Type B pancreatic cell (in vitro differentiated cells): ENCODE measurements at regions not wholly inside any gene's neighbourhood (a gene's known extent, or its start where the extent isn't known, plus 50 kb on each side); places are given as distances from the start of the nearest gene placed in this dataset.
A peak's percentile ranks its signal among the peaks of the same experiment; 100 is the strongest.

ENCODE experiments used
- DNase-seq: peaks from one replicate; pipeline ENCODE4 v3.0.0; 2021; ENCODE audit warnings: mixed read lengths; ENCODE audit not compliant: unreplicated experiment; ENCODE audit errors: extremely low spot score
- H3K27ac Mint-ChIP-seq: 2 replicates; pipeline ENCODE4 v1.8.0; 2021; ENCODE audit warnings: mild to moderate bottlenecking, mixed read lengths
- H3K27me3 Mint-ChIP-seq: 2 replicates; pipeline ENCODE4 v1.8.0; 2021; ENCODE audit warnings: mixed read lengths
- H3K36me3 Mint-ChIP-seq: 2 replicates; pipeline ENCODE4 v1.8.0; 2021; ENCODE audit warnings: mixed read lengths
- H3K4me1 Mint-ChIP-seq: one replicate; pipeline ENCODE4 v1.8.0; 2021; ENCODE audit warnings: mixed read lengths; ENCODE audit not compliant: unreplicated experiment
- H3K4me3 Mint-ChIP-seq: 2 replicates; pipeline ENCODE4 v1.8.0; 2021; ENCODE audit warnings: mild to moderate bottlenecking, mixed read lengths
- H3K9me3 Mint-ChIP-seq: 2 replicates; pipeline ENCODE4 v1.8.0; 2021; ENCODE audit warnings: mixed read lengths
- TF ChIP-seq, protein P1 (sequence below): fragments of 200-600 bp; sonication (generic); conservative IDR thresholded peaks from 2 replicates; pipeline ENCODE4 v1.5.0; 2021; ENCODE audit warnings: antibody characterized with exemption, mild to moderate bottlenecking

- Mint-ChIP-seq H3K9me3 (no peaks in the 10 kb centered on the region), H3K27me3 (no peaks in the 10 kb centered on the region), H3K36me3 (peaks cover 3% of the 10 kb centered on the region), H3K27ac (peak overlapping the region; percentile 53), H3K4me1 (peaks cover 4% of the 10 kb centered on the region), H3K4me3 (peak overlapping the region; percentile 1)
- TF ChIP-seq, protein P1, sequence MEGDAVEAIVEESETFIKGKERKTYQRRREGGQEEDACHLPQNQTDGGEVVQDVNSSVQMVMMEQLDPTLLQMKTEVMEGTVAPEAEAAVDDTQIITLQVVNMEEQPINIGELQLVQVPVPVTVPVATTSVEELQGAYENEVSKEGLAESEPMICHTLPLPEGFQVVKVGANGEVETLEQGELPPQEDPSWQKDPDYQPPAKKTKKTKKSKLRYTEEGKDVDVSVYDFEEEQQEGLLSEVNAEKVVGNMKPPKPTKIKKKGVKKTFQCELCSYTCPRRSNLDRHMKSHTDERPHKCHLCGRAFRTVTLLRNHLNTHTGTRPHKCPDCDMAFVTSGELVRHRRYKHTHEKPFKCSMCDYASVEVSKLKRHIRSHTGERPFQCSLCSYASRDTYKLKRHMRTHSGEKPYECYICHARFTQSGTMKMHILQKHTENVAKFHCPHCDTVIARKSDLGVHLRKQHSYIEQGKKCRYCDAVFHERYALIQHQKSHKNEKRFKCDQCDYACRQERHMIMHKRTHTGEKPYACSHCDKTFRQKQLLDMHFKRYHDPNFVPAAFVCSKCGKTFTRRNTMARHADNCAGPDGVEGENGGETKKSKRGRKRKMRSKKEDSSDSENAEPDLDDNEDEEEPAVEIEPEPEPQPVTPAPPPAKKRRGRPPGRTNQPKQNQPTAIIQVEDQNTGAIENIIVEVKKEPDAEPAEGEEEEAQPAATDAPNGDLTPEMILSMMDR, result no peak
- no peak for DNase-seq
Observed at GRCh38 chr9:1337169-1337568, 287.0 kb downstream of the DMRT2 start.

DNA sequence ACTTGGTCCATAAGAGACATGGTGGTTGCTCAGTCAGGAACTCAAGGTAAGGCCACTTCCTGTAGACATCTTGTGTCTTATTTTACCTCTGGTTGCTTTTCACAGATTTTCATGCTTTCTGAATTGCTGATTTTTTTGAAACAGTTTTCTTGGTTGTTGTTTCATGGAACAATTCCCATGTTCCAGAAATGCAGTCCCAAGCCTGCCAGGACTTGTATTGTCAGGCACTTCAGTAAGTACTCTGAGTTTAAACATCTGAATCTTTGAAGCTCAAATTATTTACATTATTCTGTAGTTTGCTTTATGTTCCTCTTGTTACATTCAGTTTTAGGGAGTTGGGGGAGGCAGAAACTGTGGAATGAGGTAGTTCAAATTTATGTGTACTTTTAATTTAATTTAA lies 290.2 kb downstream of the DMRT2 start:
- peaks cover 3% of the 10 kb centered on the region for H3K36me3 Mint-ChIP-seq
- H3K9me3 Mint-ChIP-seq, result no peaks in the 10 kb centered on the region
- H3K4me3 Mint-ChIP-seq, result no peak overlapping the region
- TF ChIP-seq, protein P1, result no peak
- no peak overlapping the region for H3K27ac Mint-ChIP-seq
- DNase-seq, result no peak
- no peaks in the 10 kb centered on the region for H3K27me3 Mint-ChIP-seq
- H3K4me1 Mint-ChIP-seq, result peaks cover 4% of the 10 kb centered on the region

GRCh38 chr9:1353291-1353690 lies 303.1 kb downstream of the DMRT2 start:
- Mint-ChIP-seq H3K4me1 (peaks cover 5% of the 10 kb centered on the region), H3K27ac (no peak overlapping the region), H3K4me3 (no peak overlapping the region)

DNA sequence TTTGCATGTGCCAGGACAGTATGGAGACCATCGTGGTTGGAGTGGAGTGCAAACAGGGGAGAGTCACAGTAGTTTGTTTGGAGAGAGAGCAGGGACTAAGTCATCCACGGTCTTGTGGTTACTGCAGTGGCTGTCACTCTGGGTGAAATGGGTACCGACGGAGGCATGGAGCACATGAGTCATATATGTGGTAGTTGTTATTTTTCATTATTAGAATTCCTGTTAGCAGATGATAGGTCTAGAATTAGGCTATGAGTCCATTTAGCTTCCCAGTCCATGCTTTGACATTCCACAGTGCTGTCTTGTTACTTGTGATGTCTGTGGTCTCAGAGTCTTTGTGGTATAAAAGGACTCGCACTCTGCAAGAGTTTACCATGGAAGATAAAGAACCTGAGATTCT lies 303.9 kb downstream of the DMRT2 start:
- Mint-ChIP-seq H3K9me3 (no peaks in the 10 kb centered on the region), H3K27me3 (peaks cover 17% of the 10 kb centered on the region), H3K4me3 (no peak overlapping the region), H3K27ac (no peak overlapping the region), H3K36me3 (no peaks in the 10 kb centered on the region), H3K4me1 (peaks cover 9% of the 10 kb centered on the region)
- TF ChIP-seq, protein P1, result no peak
- DNase-seq, result no peak

More at GRCh38 chr9:1353291-1353690, 303.1 kb downstream of the DMRT2 start:
- H3K36me3 Mint-ChIP-seq, result no peaks in the 10 kb centered on the region
- TF ChIP-seq, protein P1, result no peak
- no peaks in the 10 kb centered on the region for H3K9me3 Mint-ChIP-seq
- no peak for DNase-seq
- H3K27me3 Mint-ChIP-seq, result peaks cover 14% of the 10 kb centered on the region

DNA sequence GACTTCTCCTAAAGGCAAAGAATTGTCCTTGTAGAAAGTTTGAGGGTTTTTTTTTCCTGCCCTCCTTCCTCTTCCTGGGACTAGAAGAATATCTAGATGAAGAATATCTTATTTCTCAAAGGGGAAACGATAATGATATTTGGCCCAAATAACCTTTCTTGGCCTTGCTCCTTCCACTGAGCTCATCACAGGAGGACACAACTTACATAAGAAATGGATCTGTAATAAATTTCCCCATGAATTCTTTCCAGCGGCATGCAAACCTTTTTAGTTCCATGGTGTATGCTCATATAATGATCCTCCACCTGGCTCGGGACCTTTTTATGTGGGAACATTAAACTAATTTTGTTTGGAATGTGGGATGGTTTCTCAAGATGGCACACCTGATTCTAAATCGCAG lies 304.4 kb downstream of the DMRT2 start:
- H3K4me1 Mint-ChIP-seq, result peaks cover 9% of the 10 kb centered on the region
- H3K9me3 Mint-ChIP-seq, result no peaks in the 10 kb centered on the region
- peaks cover 17% of the 10 kb centered on the region for H3K27me3 Mint-ChIP-seq
- H3K4me3 Mint-ChIP-seq, result no peak overlapping the region
- TF ChIP-seq, protein P1, result no peak
- H3K36me3 Mint-ChIP-seq, result no peaks in the 10 kb centered on the region
- H3K27ac Mint-ChIP-seq, result no peak overlapping the region
- no peak for DNase-seq

GRCh38 chr9:1355656-1356055 lies 305.5 kb downstream of the DMRT2 start:
- Mint-ChIP-seq H3K9me3 (no peaks in the 10 kb centered on the region), H3K4me1 (peaks cover 9% of the 10 kb centered on the region), H3K4me3 (no peak overlapping the region), H3K27me3 (peaks cover 13% of the 10 kb centered on the region), H3K27ac (no peak overlapping the region), H3K36me3 (no peaks in the 10 kb centered on the region)
- TF ChIP-seq, protein P1, result no peak
- no peak for DNase-seq
